ENCODE measurements at regions not wholly inside any gene's neighbourhood (a gene's known extent, or its start where the extent isn't known, plus 50 kb on each side); places are given as distances from the start of the nearest gene placed in this dataset.

- no peak overlapping the region for H2AFZ ChIP-seq (ENCODE audit: insufficient read depth, low read depth, low read length, poor library complexity, severe bottlenecking)
- H3K36me3 ChIP-seq (replicated peaks in 1 of 2; ENCODE audit: control insufficient read depth in 1 of 2, insufficient read depth in 2 of 2, low read length in 2 of 2), result no peaks in the 10 kb centered on the region
- WGBS (ENCODE audit: insufficient coverage), result 91% methylated on average over 1 of the region's 5 CpGs
- no peaks in the 10 kb centered on the region for H3K27me3 ChIP-seq (ENCODE audit: control insufficient read depth in 2 of 2, insufficient read depth in 2 of 2, low read length in 2 of 2)
- Mint-ChIP-seq H3K4me3 (no peak overlapping the region), H3K27ac (no peak overlapping the region), H3K4me1 (peaks cover 4% of the 10 kb centered on the region), H3K27me3 (ENCODE audit: low read depth in 3 of 3) (peaks cover 0 to 5% (median 0%) of the 10 kb centered on the region in 3 donors), H3K36me3 (no peaks in the 10 kb centered on the region), H3K9me3 (peaks cover 0 to 3% (median 0%) of the 10 kb centered on the region in 7 donors)
- H3K9me3 ChIP-seq (replicated peaks in 1 of 2; ENCODE audit: control insufficient read depth in 1 of 2, insufficient read depth in 1 of 2, low read length in 2 of 2), result no peaks in the 10 kb centered on the region
- no peak overlapping the region for H3K27ac ChIP-seq (ENCODE audit: low read depth in 1 of 2, low read length in 2 of 2)
- H3K4me1 ChIP-seq (ENCODE audit: control insufficient read depth in 1 of 2, insufficient read depth in 2 of 2, low read length in 2 of 2), result no peaks in the 10 kb centered on the region
- H3K9ac ChIP-seq (ENCODE audit: insufficient read depth, low read length, poor library complexity, severe bottlenecking), result no peak overlapping the region
- intact Hi-C loops (cut with micrococcal nuclease), result no loop called here
- H3K79me2 ChIP-seq (ENCODE audit: insufficient read depth, low read length), result no peaks in the 10 kb centered on the region
- H3K4me2 ChIP-seq (replicated peaks; ENCODE audit: extremely low read depth, low read length, poor library complexity, severe bottlenecking), result no peak overlapping the region
- DNase-seq, result no peak
- H3K4me3 ChIP-seq (replicated peaks in 1 of 3; ENCODE audit: low read depth in 2 of 3, low read length in 3 of 3), result no peak overlapping the region
- TF ChIP-seq CTCF (IDR thresholded peaks at IDR 0.05), result no peak
- H4K20me1 ChIP-seq (ENCODE audit: insufficient read depth, low read length), result no peaks in the 10 kb centered on the region
Observed at GRCh38 chr13:109274188-109274821, 512.1 kb downstream of the IRS2 start.

GRCh38 chr13:109273326-109273751 is 513.0 kb downstream of the IRS2 start:
- Mint-ChIP-seq H3K9me3 (peaks cover 0 to 3% (median 0%) of the 10 kb centered on the region in 7 donors), H3K4me3 (no peak overlapping the region), H3K27me3 (ENCODE audit: low read depth in 3 of 3) (peaks cover 0 to 5% (median 3%) of the 10 kb centered on the region in 3 donors), H3K4me1 (peaks cover 9% of the 10 kb centered on the region), H3K36me3 (no peaks in the 10 kb centered on the region), H3K27ac (no peak overlapping the region)
- Histone ChIP-seq H3K4me2 (replicated peaks; ENCODE audit: extremely low read depth, low read length, poor library complexity, severe bottlenecking) (no peak overlapping the region), H3K27me3 (ENCODE audit: control insufficient read depth in 2 of 2, insufficient read depth in 2 of 2, low read length in 2 of 2) (no peaks in the 10 kb centered on the region), H3K4me3 (replicated peaks in 1 of 3; ENCODE audit: low read depth in 2 of 3, low read length in 3 of 3) (no peak overlapping the region), H3K79me2 (ENCODE audit: insufficient read depth, low read length) (no peaks in the 10 kb centered on the region), H3K9ac (ENCODE audit: insufficient read depth, low read length, poor library complexity, severe bottlenecking) (no peak overlapping the region), H4K20me1 (ENCODE audit: insufficient read depth, low read length) (no peaks in the 10 kb centered on the region), H2AFZ (ENCODE audit: insufficient read depth, low read depth, low read length, poor library complexity, severe bottlenecking) (no peak overlapping the region), H3K9me3 (replicated peaks in 1 of 2; ENCODE audit: control insufficient read depth in 1 of 2, insufficient read depth in 1 of 2, low read length in 2 of 2) (no peaks in the 10 kb centered on the region), H3K4me1 (ENCODE audit: control insufficient read depth in 1 of 2, insufficient read depth in 2 of 2, low read length in 2 of 2) (no peaks in the 10 kb centered on the region), H3K27ac (ENCODE audit: low read depth in 1 of 2, low read length in 2 of 2) (no peak overlapping the region), H3K36me3 (replicated peaks in 1 of 2; ENCODE audit: control insufficient read depth in 1 of 2, insufficient read depth in 2 of 2, low read length in 2 of 2) (no peaks in the 10 kb centered on the region)
- no peak for DNase-seq
- TF ChIP-seq CTCF (IDR thresholded peaks at IDR 0.05), result no peak
- WGBS (ENCODE audit: insufficient coverage), result no CpG with 5 or more reads among the region's 3 CpGs
- intact Hi-C loops (cut with micrococcal nuclease), result no loop called here

All from CD14-positive monocyte (primary cell).